ENCODE measurements at regions not wholly inside any gene's neighbourhood (a gene's known extent, or its start where the extent isn't known, plus 50 kb on each side); places are given as distances from the start of the nearest gene placed in this dataset.

- H3K9me3 ChIP-seq, result peaks cover 0 to 14% (median 0%) of the 10 kb centered on the region in 8 donors
- no peak overlapping the region for H3K27ac ChIP-seq
- intact Hi-C loops (cut with DNase I; ENCODE audit: low total_unique reads), result no loop called here
- H3K4me3 ChIP-seq, result no peak overlapping the region
- H3K36me3 ChIP-seq, result no peaks in the 10 kb centered on the region
- H3K27me3 ChIP-seq (replicated peaks in 1 of 7), result no peaks in the 10 kb centered on the region
- 10 to 26% (median 25%) methylated on average over 8 of the region's 8 CpGs for WGBS, 5 donors
- no peak for TF ChIP-seq POLR2A (IDR thresholded peaks at IDR 0.05)
- no peak for TF ChIP-seq CTCF (IDR thresholded peaks at IDR 0.05 in 8 of 11, conservative IDR thresholded peaks at IDR 0.05 in 3 of 11)
- TF ChIP-seq POLR2AphosphoS5 (IDR thresholded peaks at IDR 0.05), result no peak
- no peak for DNase-seq
- no peaks in the 10 kb centered on the region for H3K4me1 ChIP-seq
These were observed 435.4 kb upstream of the DPP6 start for GRCh38 chr7:153616711-153617325.

GRCh38 chr7:153627323-153627722, 424.9 kb upstream of the DPP6 start:
- TF ChIP-seq POLR2AphosphoS5 (IDR thresholded peaks at IDR 0.05) (no peak), POLR2A (IDR thresholded peaks at IDR 0.05) (no peak), CTCF (IDR thresholded peaks at IDR 0.05 in 8 of 11, conservative IDR thresholded peaks at IDR 0.05 in 3 of 11) (no peak)
- no peaks in the 10 kb centered on the region for H3K4me1 ChIP-seq
- intact Hi-C loops (cut with DNase I; ENCODE audit: low total_unique reads), result no loop called here
- H3K27me3 ChIP-seq (replicated peaks in 1 of 7), result no peaks in the 10 kb centered on the region
- DNase-seq, result no peak
- no peak overlapping the region for H3K4me3 ChIP-seq
- no peak overlapping the region for H3K27ac ChIP-seq
- H3K36me3 ChIP-seq, result no peaks in the 10 kb centered on the region
- H3K9me3 ChIP-seq, result peaks cover 0 to 10% (median 4%) of the 10 kb centered on the region in 8 donors

GRCh38 chr7:153628406-153628805, 423.8 kb upstream of the DPP6 start:
- intact Hi-C loops (cut with DNase I; ENCODE audit: low total_unique reads), result no loop called here
- TF ChIP-seq POLR2A (IDR thresholded peaks at IDR 0.05) (no peak), POLR2AphosphoS5 (IDR thresholded peaks at IDR 0.05) (no peak), CTCF (IDR thresholded peaks at IDR 0.05 in 8 of 11, conservative IDR thresholded peaks at IDR 0.05 in 3 of 11) (no peak)
- Histone ChIP-seq H3K36me3 (no peaks in the 10 kb centered on the region), H3K27me3 (replicated peaks in 1 of 7) (no peaks in the 10 kb centered on the region), H3K27ac (no peak overlapping the region), H3K9me3 (peaks cover 0 to 9% (median 2%) of the 10 kb centered on the region in 8 donors), H3K4me1 (no peaks in the 10 kb centered on the region), H3K4me3 (no peak overlapping the region)
- no peak for DNase-seq
- 73 to 91% (median 80%) methylated on average over 6 of the region's 6 CpGs for WGBS, 5 donors

- DNase-seq, result no peak
- TF ChIP-seq CTCF (IDR thresholded peaks at IDR 0.05 in 8 of 11, conservative IDR thresholded peaks at IDR 0.05 in 3 of 11), result no peak
- no peak for TF ChIP-seq POLR2A (IDR thresholded peaks at IDR 0.05)
- TF ChIP-seq POLR2AphosphoS5 (IDR thresholded peaks at IDR 0.05), result no peak
- Histone ChIP-seq H3K27me3 (replicated peaks in 1 of 7) (no peaks in the 10 kb centered on the region), H3K9me3 (peaks cover 0 to 9% (median 2%) of the 10 kb centered on the region in 8 donors), H3K36me3 (no peaks in the 10 kb centered on the region), H3K4me3 (no peak overlapping the region), H3K4me1 (no peaks in the 10 kb centered on the region), H3K27ac (no peak overlapping the region)
- WGBS, 5 donors, result 51 to 86% (median 64%) methylated on average over 1 of the region's 1 CpG
- intact Hi-C loops (cut with DNase I; ENCODE audit: low total_unique reads), result no loop called here
These were observed 423.4 kb upstream of the DPP6 start for GRCh38 chr7:153628825-153629224.

Measured in spleen (tissue), 11 donors.